Body of pancreas (tissue), 4 donors: ENCODE measurements at regions not wholly inside any gene's neighbourhood (a gene's known extent, or its start where the extent isn't known, plus 50 kb on each side); places are given as distances from the start of the nearest gene placed in this dataset.

Source experiments
- ATAC-seq: fragments of 150-250 bp; one replicate; pipeline ENCODE4 v1.9.1; 2016
- DNase-seq, 4 donors: peaks; one replicate each; pipeline ENCODE4 v3.0.0-alpha.2; 2019
- H3K27ac ChIP-seq, 4 donors: fragments of 200-600 bp; sonication (generic); 1 replicate in 3 of 4; 2 replicates in 1 of 4; pipeline versions ENCODE4 v1.5.1 to v1.6.1; 2016 to 2019; ENCODE audit warnings: mild to moderate bottlenecking in 1 of 4, mixed read lengths in 1 of 4, moderate library complexity in 1 of 4
- H3K27me3 ChIP-seq, 2 donors: fragments of 200-600 bp; sonication (generic); one replicate each; pipeline ENCODE4 v1.6.0; 2016; ENCODE audit warnings: mild to moderate bottlenecking in 1 of 2
- H3K36me3 ChIP-seq, 2 donors: fragments of 200-600 bp; sonication (generic); replicated peaks in 1 of 2; 2 replicates each; pipeline ENCODE4 v1.5.1; 2016; ENCODE audit warnings: low read depth in 2 of 2; ENCODE audit not compliant: insufficient read depth in 1 of 2
- H3K4me1 ChIP-seq: fragments of 200-600 bp; sonication (generic); one replicate; pipeline ENCODE4 v1.6.0; 2016
- H3K4me3 ChIP-seq, 2 donors: fragments of 200-600 bp; sonication (generic); 1 replicate in 1 of 2; 2 replicates in 1 of 2; pipeline ENCODE4 v1.5.1; 2016 to 2019
- H3K9me3 ChIP-seq, 3 donors: fragments of 200-600 bp; sonication (generic); 1 replicate in 2 of 3; 2 replicates in 1 of 3; pipeline ENCODE4 v1.5.1; 2016
- CTCF ChIP-seq, 7 experiments: fragments of 450-650 bp in 4 of 7; fragments of 200-600 bp in 3 of 7; sonication (generic) in 3 of 7; IDR thresholded peaks; one replicate each; pipeline ENCODE4 v1.5.1; 2016 to 2019; ENCODE audit warnings: antibody characterized with exemption in 7 of 7
- POLR2A ChIP-seq, 3 donors: fragments of 450-650 bp; IDR thresholded peaks; one replicate each; pipeline ENCODE4 v1.6.1; 2016; ENCODE audit warnings: antibody characterized with exemption in 3 of 3, mild to moderate bottlenecking in 2 of 3
- WGBS, 2 donors: methylation state at CpG; one replicate each; pipeline ENCODE4 v1.1.5; 2017; 5-methylcytosine and 5-hydroxymethylcytosine counted together
- intact Hi-C: fragments of 100-400 bp; cut with DNase I; formaldehyde crosslinking; loops from one replicate; pipeline ENCODE4 v1.15.1; 2023

GRCh38 chr10:42935466-42935865, 141.4 kb upstream of the RET start:
- Histone ChIP-seq H3K4me1 (peaks cover 18% of the 10 kb centered on the region), H3K9me3 (no peaks in the 10 kb centered on the region), H3K36me3 (no peaks in the 10 kb centered on the region), H3K4me3 (no peak overlapping the region), H3K27me3 (no peaks in the 10 kb centered on the region), H3K27ac (no peak overlapping the region)
- ATAC-seq: no peak
- no peak for DNase-seq
- no peak for TF ChIP-seq POLR2A (IDR thresholded peaks at IDR 0.05)
- TF ChIP-seq CTCF (IDR thresholded peaks at IDR 0.05): no peak
- intact Hi-C loops: no loop called here
- WGBS, 2 donors: 71 to 74% methylated on average over 8 of the region's 8 CpGs

DNA sequence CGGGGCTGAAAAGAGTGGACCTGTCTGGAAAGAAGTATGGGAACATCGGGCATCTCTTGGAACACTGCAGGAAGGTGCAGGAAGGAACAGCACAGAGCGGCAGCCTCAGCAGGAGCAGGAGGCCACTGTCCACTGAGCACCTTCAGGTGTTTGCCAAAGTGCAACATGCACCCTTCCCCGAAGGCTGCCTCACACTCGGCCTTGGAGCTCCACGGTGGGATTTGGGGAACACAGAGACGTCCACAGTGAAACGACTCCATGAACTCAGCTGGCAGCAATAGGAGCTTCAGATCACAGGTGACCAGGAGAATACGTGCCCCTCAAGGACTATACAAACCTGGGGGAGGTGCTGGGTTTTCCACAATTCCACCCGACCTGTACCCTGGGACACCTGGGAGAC, 140.3 kb upstream of the RET start:
- 71 to 87% methylated on average over 9 to 10 of the region's 10 CpGs for WGBS, 2 donors
- Histone ChIP-seq H3K27ac (no peak overlapping the region), H3K27me3 (no peaks in the 10 kb centered on the region), H3K36me3 (no peaks in the 10 kb centered on the region), H3K4me3 (no peak overlapping the region), H3K9me3 (no peaks in the 10 kb centered on the region), H3K4me1 (peaks cover 30% of the 10 kb centered on the region)
- intact Hi-C loops: no loop called here
- no peak for TF ChIP-seq CTCF (IDR thresholded peaks at IDR 0.05)
- TF ChIP-seq POLR2A (IDR thresholded peaks at IDR 0.05): no peak
- ATAC-seq: no peak
- no peak for DNase-seq

DNA sequence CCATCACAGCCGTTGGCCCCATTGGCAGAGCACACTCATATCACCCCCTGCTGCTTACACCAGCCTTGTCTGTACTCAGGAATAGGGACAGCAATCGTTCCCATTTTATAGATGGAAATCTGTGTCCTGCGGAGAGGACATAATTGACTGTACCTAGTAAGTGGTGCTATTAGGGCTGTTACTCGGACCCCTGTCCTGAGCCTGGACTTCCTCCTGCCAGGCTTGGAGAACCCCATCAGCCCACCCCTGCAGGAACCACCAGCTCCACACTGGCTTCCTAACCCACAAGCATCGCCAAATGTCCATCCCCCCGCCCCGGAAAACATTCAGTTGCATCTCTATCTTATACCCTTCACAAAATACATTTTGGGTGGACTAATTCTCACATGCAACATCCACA, 139.8 kb upstream of the RET start:
- Histone ChIP-seq H3K4me1 (peaks cover 31% of the 10 kb centered on the region), H3K9me3 (no peaks in the 10 kb centered on the region), H3K27ac (no peak overlapping the region), H3K4me3 (no peak overlapping the region), H3K27me3 (no peaks in the 10 kb centered on the region), H3K36me3 (no peaks in the 10 kb centered on the region)
- no peak for TF ChIP-seq CTCF (IDR thresholded peaks at IDR 0.05)
- TF ChIP-seq POLR2A (IDR thresholded peaks at IDR 0.05): no peak
- ATAC-seq (no peak), DNase-seq (no peak)
- WGBS, 2 donors: 76 to 82% methylated on average over 6 to 7 of the region's 7 CpGs
- intact Hi-C loops: no loop called here

DNA sequence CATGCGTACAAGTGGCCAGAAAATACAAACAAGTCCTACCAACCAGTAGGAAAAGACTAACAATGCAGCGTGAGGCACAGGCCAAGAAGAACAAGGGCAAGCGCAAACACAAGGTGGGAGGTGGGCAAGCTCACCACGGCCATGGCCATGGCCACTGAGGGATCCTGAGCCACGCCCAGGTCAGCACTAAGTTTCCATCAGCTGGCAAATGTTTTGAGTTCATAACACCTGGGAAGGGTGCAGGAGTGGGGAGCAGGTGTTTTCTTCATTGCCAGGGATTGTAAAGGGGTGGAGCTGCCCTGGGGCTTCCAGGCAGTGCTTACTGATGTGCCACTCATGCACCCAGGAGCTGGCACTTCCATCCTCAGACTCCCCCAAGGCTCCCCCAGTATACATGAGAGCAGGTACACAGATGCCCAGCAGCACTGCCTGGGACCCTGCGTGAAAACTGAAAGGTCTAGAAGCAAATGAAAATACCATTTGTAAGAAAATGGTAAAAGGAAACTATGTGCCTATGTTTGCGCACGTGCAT, 139.2 kb upstream of the RET start:
- DNase-seq (no peak), ATAC-seq (no peak)
- no peak overlapping the region for H3K27ac ChIP-seq
- no peak for TF ChIP-seq POLR2A (IDR thresholded peaks at IDR 0.05)
- no peak for TF ChIP-seq CTCF (IDR thresholded peaks at IDR 0.05)
- 67 to 75% methylated on average over 8 of the region's 8 CpGs for WGBS, 2 donors
- intact Hi-C loops: no loop called here
- no peaks in the 10 kb centered on the region for H3K9me3 ChIP-seq
- no peaks in the 10 kb centered on the region for H3K27me3 ChIP-seq
- no peak overlapping the region for H3K4me3 ChIP-seq
- no peaks in the 10 kb centered on the region for H3K36me3 ChIP-seq
- peaks cover 29% of the 10 kb centered on the region for H3K4me1 ChIP-seq

- DNase-seq: no peak
- Histone ChIP-seq H3K4me1 (peaks cover 22% of the 10 kb centered on the region), H3K27ac (no peak overlapping the region), H3K27me3 (no peaks in the 10 kb centered on the region), H3K4me3 (no peak overlapping the region), H3K9me3 (no peaks in the 10 kb centered on the region), H3K36me3 (no peaks in the 10 kb centered on the region)
- WGBS, 2 donors: 82 to 97% methylated on average over 7 of the region's 8 CpGs
- intact Hi-C loops: no loop called here
- no peak for ATAC-seq
- TF ChIP-seq CTCF (IDR thresholded peaks at IDR 0.05): no peak
- no peak for TF ChIP-seq POLR2A (IDR thresholded peaks at IDR 0.05)
Observed at GRCh38 chr10:42938351-42938750, 138.5 kb upstream of the RET start.
